ENCODE measurements at regions not wholly inside any gene's neighbourhood (a gene's known extent, or its start where the extent isn't known, plus 50 kb on each side); places are given as distances from the start of the nearest gene placed in this dataset.

DNA sequence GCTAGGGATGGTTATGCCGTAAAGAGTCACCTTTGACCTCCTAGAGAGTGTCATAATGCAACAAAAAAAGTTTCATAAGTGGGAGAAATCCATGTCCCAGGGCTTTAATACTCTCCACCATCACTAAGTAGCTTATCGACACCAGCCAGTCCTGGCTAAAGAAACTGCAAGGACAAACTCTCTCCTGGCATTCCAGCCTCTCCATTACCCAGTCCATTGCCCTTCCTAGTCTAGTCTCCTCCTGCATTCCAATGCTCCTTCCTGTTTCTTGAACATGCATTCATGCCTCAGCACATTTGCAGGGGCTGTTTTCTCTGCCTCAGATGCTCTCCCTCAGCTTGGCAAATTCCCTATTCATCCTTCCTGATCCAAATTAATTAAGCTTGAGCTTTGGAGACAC lies 364.1 kb downstream of the BRINP1 start:
- intact Hi-C loops (cut with micrococcal nuclease): no loop called here
- Mint-ChIP-seq H3K36me3 (no peaks in the 10 kb centered on the region), H3K9me3 (peaks cover 7% of the 10 kb centered on the region in 2 donors), H3K27me3 (ENCODE audit: low read depth in 2 of 2) (no peaks in the 10 kb centered on the region), H3K27ac (no peak overlapping the region), H3K4me1 (no peaks in the 10 kb centered on the region), H3K4me3 (no peak overlapping the region)
- Histone ChIP-seq H3K4me1 (ENCODE audit: control insufficient read depth, insufficient read depth, low read length) (no peaks in the 10 kb centered on the region), H3K4me3 (ENCODE audit: low read length) (no peak overlapping the region), H3K27me3 (ENCODE audit: control insufficient read depth, insufficient read depth, low read length) (no peaks in the 10 kb centered on the region), H3K36me3 (ENCODE audit: control insufficient read depth, insufficient read depth, low read length) (no peaks in the 10 kb centered on the region), H3K9me3 (ENCODE audit: control insufficient read depth, insufficient read depth, low read length) (no peaks in the 10 kb centered on the region), H3K27ac (ENCODE audit: low read length) (no peak overlapping the region)
- ATAC-seq (no peak), DNase-seq (no peak)
- TF ChIP-seq, protein P1, sequence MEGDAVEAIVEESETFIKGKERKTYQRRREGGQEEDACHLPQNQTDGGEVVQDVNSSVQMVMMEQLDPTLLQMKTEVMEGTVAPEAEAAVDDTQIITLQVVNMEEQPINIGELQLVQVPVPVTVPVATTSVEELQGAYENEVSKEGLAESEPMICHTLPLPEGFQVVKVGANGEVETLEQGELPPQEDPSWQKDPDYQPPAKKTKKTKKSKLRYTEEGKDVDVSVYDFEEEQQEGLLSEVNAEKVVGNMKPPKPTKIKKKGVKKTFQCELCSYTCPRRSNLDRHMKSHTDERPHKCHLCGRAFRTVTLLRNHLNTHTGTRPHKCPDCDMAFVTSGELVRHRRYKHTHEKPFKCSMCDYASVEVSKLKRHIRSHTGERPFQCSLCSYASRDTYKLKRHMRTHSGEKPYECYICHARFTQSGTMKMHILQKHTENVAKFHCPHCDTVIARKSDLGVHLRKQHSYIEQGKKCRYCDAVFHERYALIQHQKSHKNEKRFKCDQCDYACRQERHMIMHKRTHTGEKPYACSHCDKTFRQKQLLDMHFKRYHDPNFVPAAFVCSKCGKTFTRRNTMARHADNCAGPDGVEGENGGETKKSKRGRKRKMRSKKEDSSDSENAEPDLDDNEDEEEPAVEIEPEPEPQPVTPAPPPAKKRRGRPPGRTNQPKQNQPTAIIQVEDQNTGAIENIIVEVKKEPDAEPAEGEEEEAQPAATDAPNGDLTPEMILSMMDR (IDR thresholded peaks at IDR 0.05): no peak
- 78% methylated on average over 2 of the region's 2 CpGs for WGBS (ENCODE audit: insufficient coverage)

DNA sequence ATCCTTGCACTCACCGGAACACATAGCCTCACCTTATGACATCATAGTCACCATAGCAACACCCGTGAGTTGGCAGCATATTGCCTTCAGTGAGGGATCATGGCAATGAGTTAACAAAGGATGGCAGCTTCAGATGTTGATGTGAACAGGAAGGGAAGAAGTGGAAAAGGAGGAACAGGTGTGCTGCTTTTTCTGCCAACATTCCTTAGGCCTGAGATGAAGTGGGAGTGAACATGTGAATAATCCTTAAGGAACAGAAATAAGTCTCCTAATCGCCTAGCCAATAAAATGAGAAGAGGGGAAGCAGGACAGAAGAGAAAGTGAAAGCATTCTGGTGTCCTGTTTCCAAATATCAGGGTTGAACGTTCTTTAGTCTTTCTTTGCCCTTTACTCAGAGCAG lies 360.0 kb downstream of the BRINP1 start:
- intact Hi-C loops (cut with micrococcal nuclease): no loop called here
- no peaks in the 10 kb centered on the region for H3K27me3 Mint-ChIP-seq (ENCODE audit: low read depth in 2 of 2)
- no peaks in the 10 kb centered on the region for H3K36me3 Mint-ChIP-seq
- Histone ChIP-seq H3K27me3 (ENCODE audit: control insufficient read depth, insufficient read depth, low read length) (no peaks in the 10 kb centered on the region), H3K4me1 (ENCODE audit: control insufficient read depth, insufficient read depth, low read length) (no peaks in the 10 kb centered on the region), H3K9me3 (ENCODE audit: control insufficient read depth, insufficient read depth, low read length) (no peaks in the 10 kb centered on the region), H3K4me3 (ENCODE audit: low read length) (no peak overlapping the region), H3K36me3 (ENCODE audit: control insufficient read depth, insufficient read depth, low read length) (no peaks in the 10 kb centered on the region), H3K27ac (ENCODE audit: low read length) (no peak overlapping the region)
- no peak overlapping the region for H3K27ac Mint-ChIP-seq
- 66% methylated on average over 3 of the region's 4 CpGs for WGBS (ENCODE audit: insufficient coverage)
- TF ChIP-seq, protein P1 (IDR thresholded peaks at IDR 0.05): no peak
- DNase-seq: no peak
- no peaks in the 10 kb centered on the region for H3K4me1 Mint-ChIP-seq
- no peak for ATAC-seq
- H3K9me3 Mint-ChIP-seq: peaks cover 9 to 11% of the 10 kb centered on the region in 2 donors
- no peak overlapping the region for H3K4me3 Mint-ChIP-seq

DNA sequence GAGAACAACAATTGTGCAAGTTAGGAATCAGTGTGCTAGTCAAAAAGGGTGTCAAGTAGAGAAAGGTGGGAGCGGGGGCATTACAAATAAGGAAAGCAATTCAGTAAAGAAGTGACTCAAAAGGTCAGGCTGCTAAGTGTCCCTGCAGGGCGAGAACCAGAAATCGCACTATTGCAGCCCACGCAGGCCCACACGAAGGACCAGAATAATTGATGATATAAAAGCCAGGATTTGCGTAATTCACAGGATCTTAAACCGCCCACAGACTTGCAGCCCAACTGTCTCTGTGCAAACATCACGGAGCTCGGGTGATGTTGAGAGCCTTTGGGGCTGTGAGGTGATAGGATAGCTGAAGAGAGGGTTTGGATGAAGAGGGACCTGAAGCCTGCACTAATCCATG lies 349.0 kb downstream of the BRINP1 start:
- ATAC-seq (no peak), DNase-seq (no peak)
- Mint-ChIP-seq H3K4me1 (no peaks in the 10 kb centered on the region), H3K9me3 (peaks cover 3 to 5% of the 10 kb centered on the region in 2 donors), H3K27me3 (ENCODE audit: low read depth in 2 of 2) (no peaks in the 10 kb centered on the region), H3K4me3 (no peak overlapping the region), H3K36me3 (no peaks in the 10 kb centered on the region), H3K27ac (no peak overlapping the region)
- Histone ChIP-seq H3K4me1 (ENCODE audit: control insufficient read depth, insufficient read depth, low read length) (no peaks in the 10 kb centered on the region), H3K36me3 (ENCODE audit: control insufficient read depth, insufficient read depth, low read length) (no peaks in the 10 kb centered on the region), H3K27ac (ENCODE audit: low read length) (no peak overlapping the region), H3K27me3 (ENCODE audit: control insufficient read depth, insufficient read depth, low read length) (no peaks in the 10 kb centered on the region), H3K9me3 (ENCODE audit: control insufficient read depth, insufficient read depth, low read length) (no peaks in the 10 kb centered on the region), H3K4me3 (ENCODE audit: low read length) (no peak overlapping the region)
- WGBS (ENCODE audit: insufficient coverage): 91% methylated on average over 9 of the region's 9 CpGs
- intact Hi-C loops (cut with micrococcal nuclease): no loop called here
- TF ChIP-seq, protein P1 (IDR thresholded peaks at IDR 0.05): no peak

DNA sequence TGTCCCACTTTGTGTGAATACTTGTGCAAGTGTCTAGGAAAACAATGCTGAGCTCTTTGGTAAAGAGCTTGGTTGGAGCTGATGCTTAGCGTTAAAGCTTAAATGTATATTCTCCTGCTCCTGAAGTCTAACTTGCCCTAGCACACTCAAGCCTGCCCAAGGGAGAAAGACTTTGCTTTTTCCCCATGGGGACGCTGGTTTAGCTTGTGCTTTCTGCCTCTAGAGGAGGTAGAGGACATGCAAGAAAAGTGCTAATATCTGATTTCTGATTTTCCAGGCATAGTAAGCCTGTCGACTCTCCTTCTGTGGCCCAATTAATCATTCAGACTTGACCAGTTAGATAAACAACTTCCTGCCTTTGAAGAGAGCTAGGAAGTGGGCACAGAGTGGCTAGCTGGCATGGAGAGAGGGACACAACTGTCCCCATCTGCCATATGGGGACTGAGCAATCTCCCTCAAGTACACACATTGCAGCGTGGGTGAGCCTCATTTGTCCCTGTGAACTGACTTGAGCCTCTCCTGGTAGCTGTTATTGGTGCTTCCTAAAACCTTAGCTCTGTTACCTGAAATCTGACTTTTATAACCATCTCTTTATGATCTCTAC lies 348.4 kb downstream of the BRINP1 start:
- peaks cover 3 to 5% of the 10 kb centered on the region in 2 donors for H3K9me3 Mint-ChIP-seq
- Histone ChIP-seq H3K27ac (ENCODE audit: low read length) (no peak overlapping the region), H3K4me1 (ENCODE audit: control insufficient read depth, insufficient read depth, low read length) (no peaks in the 10 kb centered on the region), H3K4me3 (ENCODE audit: low read length) (no peak overlapping the region), H3K36me3 (ENCODE audit: control insufficient read depth, insufficient read depth, low read length) (no peaks in the 10 kb centered on the region), H3K27me3 (ENCODE audit: control insufficient read depth, insufficient read depth, low read length) (no peaks in the 10 kb centered on the region), H3K9me3 (ENCODE audit: control insufficient read depth, insufficient read depth, low read length) (no peaks in the 10 kb centered on the region)
- H3K27me3 Mint-ChIP-seq (ENCODE audit: low read depth in 2 of 2): no peaks in the 10 kb centered on the region
- no peak overlapping the region for H3K27ac Mint-ChIP-seq
- H3K4me3 Mint-ChIP-seq: no peak overlapping the region
- 57% methylated on average over 4 of the region's 4 CpGs for WGBS (ENCODE audit: insufficient coverage)
- no peaks in the 10 kb centered on the region for H3K36me3 Mint-ChIP-seq
- H3K4me1 Mint-ChIP-seq: no peaks in the 10 kb centered on the region
- no peak for ATAC-seq
- intact Hi-C loops (cut with micrococcal nuclease): no loop called here
- DNase-seq: no peak
- TF ChIP-seq, protein P1 (IDR thresholded peaks at IDR 0.05): no peak

All from natural killer cell (primary cell).